HCEC 1CT (cell line): ENCODE measurements at regions not wholly inside any gene's neighbourhood (a gene's known extent, or its start where the extent isn't known, plus 50 kb on each side); places are given as distances from the start of the nearest gene placed in this dataset.
A peak's percentile ranks its signal among the peaks of the same experiment; 100 is the strongest.
"Not testable (repeated sequence)": the region's sequence is repeated elsewhere in the genome, so short reads cannot be mapped to it uniquely, and the experiment has no call there.

Experiments
- DNase-seq: peaks from one replicate; pipeline ENCODE4 v3.0.0-alpha.2; 2017

GRCh38 chr6:163889904-163890514 is 475.5 kb downstream of the QKI start:
- no peak for DNase-seq

- DNase-seq: no peak
Measured at GRCh38 chr6:163888030-163888819, 473.7 kb downstream of the QKI start.

- no peak for DNase-seq
Measured at GRCh38 chr6:163886428-163886827, 471.9 kb downstream of the QKI start.

- no peak for DNase-seq
Measured at GRCh38 chr6:163883984-163884383, 469.5 kb downstream of the QKI start.

- DNase-seq: no peak
Measured at GRCh38 chr6:163878698-163879097, 464.2 kb downstream of the QKI start.

GRCh38 chr6:163877877-163878639 is 463.5 kb downstream of the QKI start:
- DNase-seq: no peak

GRCh38 chr6:163876391-163876790 is 461.9 kb downstream of the QKI start:
- DNase-seq: no peak

- DNase-seq: no peak
Measured at GRCh38 chr6:163874784-163875183, 460.3 kb downstream of the QKI start.

- peak; percentile 53 for DNase-seq
Measured at GRCh38 chr6:163872335-163872734, 457.8 kb downstream of the QKI start.

GRCh38 chr6:163871616-163872015 is 457.1 kb downstream of the QKI start:
- DNase-seq: no peak

GRCh38 chr6:163867518-163868292 is 453.2 kb downstream of the QKI start:
- no peak for DNase-seq

- DNase-seq: no peak
Measured at GRCh38 chr6:163866192-163866591, 451.7 kb downstream of the QKI start.

- no peak for DNase-seq
Measured at GRCh38 chr6:163863565-163863964, 449.0 kb downstream of the QKI start.

- DNase-seq: no peak
Measured at GRCh38 chr6:163862701-163863100, 448.2 kb downstream of the QKI start.

GRCh38 chr6:163861627-163862026 is 447.1 kb downstream of the QKI start:
- no peak for DNase-seq

GRCh38 chr6:163860287-163861081 is 446.0 kb downstream of the QKI start:
- DNase-seq: peak; percentile 28

GRCh38 chr6:163858870-163859269 is 444.4 kb downstream of the QKI start:
- DNase-seq: not testable (repeated sequence)

- no peak for DNase-seq
Measured at GRCh38 chr6:163857421-163857820, 442.9 kb downstream of the QKI start.

GRCh38 chr6:163850874-163851273 is 436.4 kb downstream of the QKI start:
- no peak for DNase-seq

GRCh38 chr6:163844761-163845160 is 430.2 kb downstream of the QKI start:
- DNase-seq: no peak

- no peak for DNase-seq
Measured at GRCh38 chr6:163844357-163844756, 429.8 kb downstream of the QKI start.

GRCh38 chr6:163843218-163843617 is 428.7 kb downstream of the QKI start:
- no peak for DNase-seq
